ENCODE measurements at regions not wholly inside any gene's neighbourhood (a gene's known extent, or its start where the extent isn't known, plus 50 kb on each side); places are given as distances from the start of the nearest gene placed in this dataset.

DNA sequence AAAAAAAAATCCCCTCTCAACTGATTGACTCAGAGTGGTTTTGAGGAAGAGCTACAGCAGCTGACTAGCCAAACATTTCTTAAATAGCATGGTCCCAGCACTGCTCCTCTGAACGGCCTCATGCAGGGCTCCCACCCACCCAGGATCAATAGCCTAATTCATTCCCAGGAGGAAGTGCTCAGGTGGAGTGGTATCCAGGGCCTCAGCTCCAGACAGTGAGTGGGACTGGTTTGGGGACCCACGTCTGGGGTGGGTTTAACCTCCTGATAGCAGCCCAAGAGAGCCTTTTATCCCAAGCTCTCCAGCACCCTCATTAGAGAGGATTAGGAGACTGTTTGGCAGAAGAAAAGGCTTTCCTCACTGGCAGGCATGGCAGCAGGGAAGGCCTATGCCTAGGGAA, 68.5 kb upstream of the CDH5 start:
- Mint-ChIP-seq H3K27me3 (ENCODE audit: low read depth) (peaks cover 3% of the 10 kb centered on the region; the same call in 1 of the 2 replicates), H3K36me3 (no peaks in the 10 kb centered on the region), H3K4me1 (no peaks in the 10 kb centered on the region), H3K27ac (no peak overlapping the region), H3K9me3 (peaks cover 12% of the 10 kb centered on the region), H3K4me3 (no peak overlapping the region)
- DNase-seq (ENCODE audit: low spot score) (no peak), ATAC-seq (no peak)
- ChIA-PET CTCF (interaction anchor here (0.7 to 1.1 kb wide), 2 partner anchors 22 to 215 kb away, joined by 4 to 5 read pairs; no protein-coding TSS in a partner anchor), POLR2A (no interaction called here)
- TF ChIP-seq HMGA2 (CRISPR knock-in tag; IDR thresholded peaks at IDR 0.05) (no peak), MXD4 (CRISPR knock-in tag; IDR thresholded peaks at IDR 0.05; ENCODE audit: borderline replicate concordance) (no peak), ZNF232 (CRISPR knock-in tag; IDR thresholded peaks at IDR 0.05) (no peak), ZNF219 (CRISPR knock-in tag; IDR thresholded peaks at IDR 0.05; ENCODE audit: borderline replicate concordance) (no peak), EMX1 (CRISPR knock-in tag; IDR thresholded peaks at IDR 0.05) (no peak), NR1H2 (CRISPR knock-in tag; IDR thresholded peaks at IDR 0.05) (no peak), ELF4 (CRISPR knock-in tag; IDR thresholded peaks at IDR 0.05; ENCODE audit: low read depth) (no peak), MYBL2 (CRISPR knock-in tag; IDR thresholded peaks at IDR 0.05) (no peak), ATF6 (CRISPR knock-in tag; IDR thresholded peaks at IDR 0.05) (no peak), CREB1 (CRISPR knock-in tag; IDR thresholded peaks at IDR 0.05) (no peak), GABPB1 (CRISPR knock-in tag; IDR thresholded peaks at IDR 0.05) (no peak), GTF2I (CRISPR knock-in tag; conservative IDR thresholded peaks at IDR 0.05) (no peak), ZNF671 (CRISPR knock-in tag; IDR thresholded peaks at IDR 0.05) (no peak)
- TF ChIP-seq, protein P1, sequence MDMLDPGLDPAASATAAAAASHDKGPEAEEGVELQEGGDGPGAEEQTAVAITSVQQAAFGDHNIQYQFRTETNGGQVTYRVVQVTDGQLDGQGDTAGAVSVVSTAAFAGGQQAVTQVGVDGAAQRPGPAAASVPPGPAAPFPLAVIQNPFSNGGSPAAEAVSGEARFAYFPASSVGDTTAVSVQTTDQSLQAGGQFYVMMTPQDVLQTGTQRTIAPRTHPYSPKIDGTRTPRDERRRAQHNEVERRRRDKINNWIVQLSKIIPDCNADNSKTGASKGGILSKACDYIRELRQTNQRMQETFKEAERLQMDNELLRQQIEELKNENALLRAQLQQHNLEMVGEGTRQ (CRISPR knock-in tag; IDR thresholded peaks at IDR 0.05): no peak
- TF ChIP-seq, protein P2, sequence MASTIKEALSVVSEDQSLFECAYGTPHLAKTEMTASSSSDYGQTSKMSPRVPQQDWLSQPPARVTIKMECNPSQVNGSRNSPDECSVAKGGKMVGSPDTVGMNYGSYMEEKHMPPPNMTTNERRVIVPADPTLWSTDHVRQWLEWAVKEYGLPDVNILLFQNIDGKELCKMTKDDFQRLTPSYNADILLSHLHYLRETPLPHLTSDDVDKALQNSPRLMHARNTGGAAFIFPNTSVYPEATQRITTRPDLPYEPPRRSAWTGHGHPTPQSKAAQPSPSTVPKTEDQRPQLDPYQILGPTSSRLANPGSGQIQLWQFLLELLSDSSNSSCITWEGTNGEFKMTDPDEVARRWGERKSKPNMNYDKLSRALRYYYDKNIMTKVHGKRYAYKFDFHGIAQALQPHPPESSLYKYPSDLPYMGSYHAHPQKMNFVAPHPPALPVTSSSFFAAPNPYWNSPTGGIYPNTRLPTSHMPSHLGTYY (CRISPR knock-in tag; IDR thresholded peaks at IDR 0.05): no peak
- TF ChIP-seq, protein P3, sequence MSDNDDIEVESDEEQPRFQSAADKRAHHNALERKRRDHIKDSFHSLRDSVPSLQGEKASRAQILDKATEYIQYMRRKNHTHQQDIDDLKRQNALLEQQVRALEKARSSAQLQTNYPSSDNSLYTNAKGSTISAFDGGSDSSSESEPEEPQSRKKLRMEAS (CRISPR knock-in tag; IDR thresholded peaks at IDR 0.05): no peak

DNA sequence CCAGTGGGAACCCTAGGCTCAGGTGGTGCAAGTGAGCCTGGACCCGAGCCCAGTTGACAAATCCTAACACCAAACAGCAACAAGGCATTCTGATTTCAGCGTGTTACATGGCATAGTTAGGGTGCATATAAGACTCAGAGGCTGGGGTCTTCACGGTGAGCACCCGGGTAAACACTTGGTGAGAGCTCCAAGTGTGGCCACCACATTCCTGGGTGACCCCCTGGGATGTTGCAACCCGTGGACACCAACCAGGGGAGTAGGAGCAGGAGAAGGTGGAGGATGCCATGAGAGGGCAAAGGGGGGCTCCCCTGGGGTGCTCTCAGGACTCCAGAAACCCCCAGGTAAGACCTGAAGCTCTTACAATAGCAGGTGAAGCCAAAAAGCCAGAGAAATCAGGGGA, 69.9 kb upstream of the CDH5 start:
- TF ChIP-seq SMAD3 (CRISPR knock-in tag; IDR thresholded peaks at IDR 0.05; ENCODE audit: borderline replicate concordance): no peak
- no peak for TF ChIP-seq CREB1 (CRISPR knock-in tag; IDR thresholded peaks at IDR 0.05)
- TF ChIP-seq ZNF263 (CRISPR knock-in tag; IDR thresholded peaks at IDR 0.05; ENCODE audit: low read depth): no peak
- no peak for TF ChIP-seq TEAD1 (CRISPR knock-in tag; IDR thresholded peaks at IDR 0.05)
- no peak for TF ChIP-seq PRRX2 (CRISPR knock-in tag; IDR thresholded peaks at IDR 0.05)
- no peak for TF ChIP-seq ZNF423 (CRISPR knock-in tag; IDR thresholded peaks at IDR 0.05)
- no peak for TF ChIP-seq ZNF532 (CRISPR knock-in tag; IDR thresholded peaks at IDR 0.05; ENCODE audit: borderline replicate concordance)
- TF ChIP-seq, protein P4, sequence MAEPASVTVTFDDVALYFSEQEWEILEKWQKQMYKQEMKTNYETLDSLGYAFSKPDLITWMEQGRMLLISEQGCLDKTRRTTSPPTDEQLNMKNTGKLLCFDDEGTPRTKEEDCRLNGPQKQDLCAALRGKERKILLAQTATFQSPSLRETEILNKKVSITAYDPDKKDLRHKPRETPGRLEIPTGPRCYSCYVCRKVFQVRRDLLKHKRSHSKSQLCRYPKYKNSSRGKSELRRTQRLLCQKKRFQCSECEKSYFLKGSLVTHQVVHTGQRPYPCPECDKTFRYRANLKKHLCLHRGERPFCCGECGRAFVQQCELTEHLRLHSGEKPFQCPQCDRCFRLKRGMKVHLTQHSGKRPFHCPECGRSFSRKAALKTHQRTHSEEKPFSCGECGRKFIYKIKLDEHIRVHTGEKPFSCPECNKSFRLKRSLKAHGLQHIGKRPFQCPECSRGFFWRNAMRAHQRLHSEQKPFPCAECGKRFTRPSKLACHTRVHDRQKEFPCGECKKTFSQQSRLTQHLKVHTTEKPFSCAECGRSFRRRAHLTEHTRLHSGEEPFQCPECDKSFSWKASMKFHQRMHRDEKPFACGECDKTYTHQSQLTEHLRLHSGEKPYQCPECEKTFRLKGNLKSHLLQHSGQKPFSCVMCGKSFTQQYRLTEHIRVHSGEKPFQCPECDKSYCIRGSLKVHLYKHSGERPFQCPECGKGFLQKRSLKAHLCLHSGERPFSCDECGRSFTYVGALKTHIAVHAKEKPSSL (CRISPR knock-in tag; conservative IDR thresholded peaks at IDR 0.05): no peak
- peaks cover 9% of the 10 kb centered on the region for H3K9me3 Mint-ChIP-seq
- DNase-seq (ENCODE audit: low spot score) (no peak), ATAC-seq (no peak)
- H3K4me3 Mint-ChIP-seq: no peak overlapping the region
- POLR2A ChIA-PET: no interaction called here
- H3K4me1 Mint-ChIP-seq: no peaks in the 10 kb centered on the region
- H3K36me3 Mint-ChIP-seq: no peaks in the 10 kb centered on the region
- H3K27me3 Mint-ChIP-seq (ENCODE audit: low read depth): peaks cover 3% of the 10 kb centered on the region; the same call in 1 of the 2 replicates
- CTCF ChIA-PET: no interaction called here
- no peak overlapping the region for H3K27ac Mint-ChIP-seq

All from WTC11 (cell line).